ENCODE measurements at regions not wholly inside any gene's neighbourhood (a gene's known extent, or its start where the extent isn't known, plus 50 kb on each side); places are given as distances from the start of the nearest gene placed in this dataset.

GRCh38 chr2:19733390-19733789 is 168.4 kb downstream of the TTC32 start:
- Histone ChIP-seq H3K27ac (no peak overlapping the region), H3K9me3 (no peaks in the 10 kb centered on the region), H3K27me3 (no peaks in the 10 kb centered on the region), H3K4me1 (peaks cover 0 to 10% of the 10 kb centered on the region in 2 donors), H3K4me3 (no peak overlapping the region), H3K36me3 (no peaks in the 10 kb centered on the region)
- intact Hi-C loops (cut with DNase I): no loop called here
- peak in 1 of 2 donors; percentile 9 for DNase-seq (ENCODE audit: low spot score in 2 of 2)
- TF ChIP-seq CTCF (IDR thresholded peaks at IDR 0.05): no peak

- Histone ChIP-seq H3K9me3 (no peaks in the 10 kb centered on the region), H3K36me3 (no peaks in the 10 kb centered on the region), H3K4me1 (peaks cover 0 to 6% of the 10 kb centered on the region in 2 donors), H3K27ac (no peak overlapping the region), H3K4me3 (no peak overlapping the region), H3K27me3 (no peaks in the 10 kb centered on the region)
- no peak for DNase-seq (ENCODE audit: low spot score in 2 of 2)
- intact Hi-C loops (cut with DNase I): no loop called here
- TF ChIP-seq CTCF (IDR thresholded peaks at IDR 0.05): no peak
Measured at GRCh38 chr2:19732255-19732654, 169.5 kb downstream of the TTC32 start.

DNA sequence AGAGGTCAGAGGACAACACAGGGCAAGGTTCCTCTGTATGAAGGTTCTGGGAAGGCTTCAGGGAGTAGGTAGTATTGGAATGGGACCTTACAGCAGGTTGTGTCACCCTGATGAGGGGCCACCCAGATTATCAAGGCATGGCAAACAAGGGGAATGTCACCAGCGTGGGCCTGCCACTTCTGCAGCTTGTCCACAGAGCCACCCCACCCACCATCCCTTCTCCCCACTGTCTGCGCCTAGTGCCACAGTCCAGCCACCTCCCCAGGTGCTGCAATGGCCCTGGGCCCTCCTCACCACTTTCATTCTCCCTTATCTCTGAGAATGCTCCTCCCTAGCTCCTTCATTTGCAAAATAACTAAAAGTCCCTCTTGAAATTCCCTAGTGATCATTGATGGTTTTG is 170.3 kb downstream of the TTC32 start:
- no peaks in the 10 kb centered on the region for H3K9me3 ChIP-seq
- H3K36me3 ChIP-seq: no peaks in the 10 kb centered on the region
- H3K4me1 ChIP-seq: peaks cover 0 to 6% of the 10 kb centered on the region in 2 donors
- TF ChIP-seq CTCF (IDR thresholded peaks at IDR 0.05): no peak
- intact Hi-C loops (cut with DNase I): no loop called here
- DNase-seq (ENCODE audit: low spot score in 2 of 2): no peak
- H3K4me3 ChIP-seq: no peak overlapping the region
- no peaks in the 10 kb centered on the region for H3K27me3 ChIP-seq
- no peak overlapping the region for H3K27ac ChIP-seq

DNA sequence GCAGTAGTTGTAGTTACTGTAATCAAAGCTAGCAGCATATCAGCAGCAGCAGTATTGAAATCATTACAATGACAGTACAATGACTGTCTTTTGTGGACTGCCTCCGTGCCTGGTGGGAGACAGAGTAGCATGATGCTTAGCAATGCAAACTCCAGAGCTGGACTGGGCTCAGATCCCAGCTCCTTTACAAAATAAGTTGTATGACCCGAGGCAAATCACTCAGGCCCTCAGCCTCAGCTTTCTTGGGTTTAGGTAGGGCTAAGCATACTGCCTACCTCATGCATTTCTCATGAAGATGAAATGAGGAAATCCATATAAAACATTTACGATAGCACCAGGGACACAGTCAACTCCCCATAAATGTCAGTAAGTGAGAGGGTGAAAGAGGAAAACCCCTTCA is 170.7 kb downstream of the TTC32 start:
- no peaks in the 10 kb centered on the region for H3K9me3 ChIP-seq
- peaks cover 0 to 2% of the 10 kb centered on the region in 2 donors for H3K4me1 ChIP-seq
- peak in 1 of 2 donors; percentile 45 for DNase-seq (ENCODE audit: low spot score in 2 of 2)
- no peaks in the 10 kb centered on the region for H3K27me3 ChIP-seq
- no peak overlapping the region for H3K27ac ChIP-seq
- H3K36me3 ChIP-seq: no peaks in the 10 kb centered on the region
- no peak for TF ChIP-seq CTCF (IDR thresholded peaks at IDR 0.05)
- intact Hi-C loops (cut with DNase I): no loop called here
- H3K4me3 ChIP-seq: no peak overlapping the region

- intact Hi-C loops (cut with DNase I): no loop called here
- H3K36me3 ChIP-seq: no peaks in the 10 kb centered on the region
- DNase-seq (ENCODE audit: low spot score in 2 of 2): no peak
Measured at GRCh38 chr2:19728125-19728524, 173.7 kb downstream of the TTC32 start.

More at GRCh38 chr2:19728125-19728524, 173.7 kb downstream of the TTC32 start:
- H3K9me3 ChIP-seq: no peaks in the 10 kb centered on the region
- no peaks in the 10 kb centered on the region for H3K27me3 ChIP-seq
- TF ChIP-seq CTCF (IDR thresholded peaks at IDR 0.05): no peak
- H3K27ac ChIP-seq: no peak overlapping the region
- no peak overlapping the region for H3K4me3 ChIP-seq
- no peaks in the 10 kb centered on the region for H3K4me1 ChIP-seq

Data from ascending aorta (tissue), 2 donors.